ENCODE measurements at regions not wholly inside any gene's neighbourhood (a gene's known extent, or its start where the extent isn't known, plus 50 kb on each side); places are given as distances from the start of the nearest gene placed in this dataset.

DNA sequence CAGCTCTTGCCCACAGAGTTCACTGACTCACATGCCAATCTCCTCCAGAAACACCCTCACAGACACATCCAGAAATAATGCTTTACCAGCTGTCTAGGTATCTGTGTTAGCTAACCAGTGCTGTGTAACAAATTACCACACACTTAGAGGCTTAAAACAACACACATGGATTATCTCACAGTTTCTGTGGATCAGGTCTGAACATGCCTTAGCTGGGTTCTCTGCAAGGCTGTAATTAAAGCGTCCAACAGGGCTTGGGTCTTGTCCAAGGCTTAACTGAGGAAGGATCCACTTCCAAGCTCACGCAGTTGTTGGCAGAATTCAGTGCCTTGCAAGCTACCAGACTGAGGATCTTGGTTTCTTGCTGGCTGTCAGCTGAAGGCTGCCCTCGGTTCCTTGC, 92.5 kb upstream of the RGS4 start:
- Histone ChIP-seq H3K27ac (no peak overlapping the region), H3K36me3 (replicated peaks) (no peaks in the 10 kb centered on the region), H3K4me3 (ENCODE audit: low read depth, low read length) (no peak overlapping the region), H3K27me3 (replicated peaks) (no peaks in the 10 kb centered on the region)
- TF ChIP-seq, protein P1, sequence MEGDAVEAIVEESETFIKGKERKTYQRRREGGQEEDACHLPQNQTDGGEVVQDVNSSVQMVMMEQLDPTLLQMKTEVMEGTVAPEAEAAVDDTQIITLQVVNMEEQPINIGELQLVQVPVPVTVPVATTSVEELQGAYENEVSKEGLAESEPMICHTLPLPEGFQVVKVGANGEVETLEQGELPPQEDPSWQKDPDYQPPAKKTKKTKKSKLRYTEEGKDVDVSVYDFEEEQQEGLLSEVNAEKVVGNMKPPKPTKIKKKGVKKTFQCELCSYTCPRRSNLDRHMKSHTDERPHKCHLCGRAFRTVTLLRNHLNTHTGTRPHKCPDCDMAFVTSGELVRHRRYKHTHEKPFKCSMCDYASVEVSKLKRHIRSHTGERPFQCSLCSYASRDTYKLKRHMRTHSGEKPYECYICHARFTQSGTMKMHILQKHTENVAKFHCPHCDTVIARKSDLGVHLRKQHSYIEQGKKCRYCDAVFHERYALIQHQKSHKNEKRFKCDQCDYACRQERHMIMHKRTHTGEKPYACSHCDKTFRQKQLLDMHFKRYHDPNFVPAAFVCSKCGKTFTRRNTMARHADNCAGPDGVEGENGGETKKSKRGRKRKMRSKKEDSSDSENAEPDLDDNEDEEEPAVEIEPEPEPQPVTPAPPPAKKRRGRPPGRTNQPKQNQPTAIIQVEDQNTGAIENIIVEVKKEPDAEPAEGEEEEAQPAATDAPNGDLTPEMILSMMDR (IDR thresholded peaks at IDR 0.05; ENCODE audit: low read depth, low read length, missing control alignments): no peak
- DNase-seq: no peak
- in situ Hi-C loops (cut with HindIII; ENCODE audit: low pct_ligation_motif_present, low sequenced_read_pairs): no loop called here

DNA sequence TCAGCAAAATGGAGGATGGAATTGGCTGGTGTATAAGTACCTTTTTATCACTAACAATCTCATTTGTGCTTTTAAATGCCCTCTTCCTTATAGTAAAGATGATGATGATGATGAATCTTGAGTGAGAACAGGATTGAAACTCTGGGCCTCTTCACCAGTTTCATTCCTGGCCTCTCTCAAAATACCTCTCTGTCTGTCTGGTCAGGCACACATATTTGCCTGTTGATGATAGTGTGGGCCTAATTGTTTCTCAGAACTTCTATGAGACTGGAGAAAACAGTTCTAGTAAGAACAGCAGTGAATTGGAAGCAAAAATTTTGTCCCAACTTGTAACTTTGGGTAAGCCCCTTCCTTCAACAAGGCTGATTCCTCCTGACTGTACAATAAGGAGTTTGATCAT, 94.4 kb upstream of the RGS4 start:
- TF ChIP-seq, protein P1 (IDR thresholded peaks at IDR 0.05; ENCODE audit: low read depth, low read length, missing control alignments): no peak
- in situ Hi-C loops (cut with HindIII; ENCODE audit: low pct_ligation_motif_present, low sequenced_read_pairs): no loop called here
- no peak overlapping the region for H3K27ac ChIP-seq

DNA sequence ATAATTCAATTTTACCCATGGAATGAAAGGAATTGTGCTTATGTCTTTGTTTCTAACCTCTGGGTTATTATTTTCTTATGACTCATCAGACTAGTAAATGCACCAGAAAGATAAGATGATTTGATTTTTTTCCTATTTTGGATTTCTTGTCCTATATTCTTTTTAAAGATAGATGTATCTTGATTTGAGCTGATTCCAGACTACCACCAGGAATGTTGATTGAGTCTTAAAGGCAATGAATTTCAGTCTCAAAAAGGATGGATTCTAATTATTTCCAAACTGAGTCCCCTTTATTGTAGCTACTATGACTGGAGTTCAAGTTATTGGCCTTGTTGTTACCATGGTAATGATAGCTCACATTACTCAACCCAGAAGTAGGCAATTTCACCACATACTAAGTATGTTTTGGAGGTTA, 95.8 kb upstream of the RGS4 start:
- Histone ChIP-seq H3K27ac (peak overlapping the region; percentile 88), H3K36me3 (replicated peaks) (no peaks in the 10 kb centered on the region), H3K4me3 (ENCODE audit: low read depth, low read length) (no peak overlapping the region), H3K27me3 (replicated peaks) (no peaks in the 10 kb centered on the region)
- TF ChIP-seq, protein P1 (IDR thresholded peaks at IDR 0.05; ENCODE audit: low read depth, low read length, missing control alignments): no peak
- in situ Hi-C loops (cut with HindIII; ENCODE audit: low pct_ligation_motif_present, low sequenced_read_pairs): no loop called here
- DNase-seq: peak; percentile 73

More for the DNA sequence above, 94.4 kb upstream of the RGS4 start:
- no peak for DNase-seq
- no peaks in the 10 kb centered on the region for H3K27me3 ChIP-seq (replicated peaks)
- H3K36me3 ChIP-seq (replicated peaks): no peaks in the 10 kb centered on the region
- no peak overlapping the region for H3K4me3 ChIP-seq (ENCODE audit: low read depth, low read length)

DNA sequence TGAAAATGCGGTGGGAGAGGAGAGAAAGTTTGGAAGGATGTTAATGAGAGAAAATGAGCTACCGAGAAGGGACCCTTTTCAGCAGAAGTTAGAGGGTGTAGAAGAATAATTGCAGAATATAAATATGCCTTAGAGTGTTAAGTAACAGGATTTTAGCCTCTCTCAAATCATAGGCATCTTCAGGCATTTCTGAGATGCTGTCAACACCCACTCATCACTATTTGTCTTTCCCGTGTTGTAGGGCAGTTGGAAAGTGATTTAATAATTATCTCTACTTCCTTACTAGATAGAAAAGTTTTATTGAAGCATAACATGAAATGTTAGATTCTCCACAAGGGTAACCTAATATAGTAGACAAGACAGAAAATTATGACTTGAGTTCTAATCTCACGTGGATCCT, 96.4 kb upstream of the RGS4 start:
- TF ChIP-seq, protein P1 (IDR thresholded peaks at IDR 0.05; ENCODE audit: low read depth, low read length, missing control alignments): no peak
- in situ Hi-C loops (cut with HindIII; ENCODE audit: low pct_ligation_motif_present, low sequenced_read_pairs): no loop called here
- H3K36me3 ChIP-seq (replicated peaks): no peaks in the 10 kb centered on the region
- no peak overlapping the region for H3K4me3 ChIP-seq (ENCODE audit: low read depth, low read length)
- H3K27ac ChIP-seq: peak overlapping the region; percentile 88
- H3K27me3 ChIP-seq (replicated peaks): no peaks in the 10 kb centered on the region
- no peak for DNase-seq

DNA sequence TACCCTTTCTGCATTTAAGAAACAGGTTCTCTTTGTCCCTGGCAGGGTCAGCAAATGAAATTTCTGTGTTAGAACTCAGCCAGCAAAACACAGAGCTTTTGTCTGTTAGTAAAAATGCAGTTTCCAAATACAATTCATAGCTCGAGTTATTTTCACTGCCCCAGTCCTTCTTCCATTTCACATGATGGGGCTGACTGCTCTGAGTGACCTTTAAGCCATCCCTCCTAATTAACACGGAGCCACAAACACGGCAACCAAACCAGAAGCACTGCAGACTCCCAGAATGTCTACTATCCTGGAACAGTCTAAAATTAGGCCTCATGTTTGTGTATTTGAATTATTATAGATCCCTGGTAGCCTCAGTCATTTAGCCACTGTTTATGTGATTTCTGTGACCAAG, 99.1 kb upstream of the RGS4 start:
- no peak for DNase-seq
- in situ Hi-C loops (cut with HindIII; ENCODE audit: low pct_ligation_motif_present, low sequenced_read_pairs): no loop called here
- no peak overlapping the region for H3K4me3 ChIP-seq (ENCODE audit: low read depth, low read length)
- TF ChIP-seq, protein P1 (IDR thresholded peaks at IDR 0.05; ENCODE audit: low read depth, low read length, missing control alignments): no peak
- no peaks in the 10 kb centered on the region for H3K27me3 ChIP-seq (replicated peaks)
- no peaks in the 10 kb centered on the region for H3K36me3 ChIP-seq (replicated peaks)
- H3K27ac ChIP-seq: no peak overlapping the region

DNA sequence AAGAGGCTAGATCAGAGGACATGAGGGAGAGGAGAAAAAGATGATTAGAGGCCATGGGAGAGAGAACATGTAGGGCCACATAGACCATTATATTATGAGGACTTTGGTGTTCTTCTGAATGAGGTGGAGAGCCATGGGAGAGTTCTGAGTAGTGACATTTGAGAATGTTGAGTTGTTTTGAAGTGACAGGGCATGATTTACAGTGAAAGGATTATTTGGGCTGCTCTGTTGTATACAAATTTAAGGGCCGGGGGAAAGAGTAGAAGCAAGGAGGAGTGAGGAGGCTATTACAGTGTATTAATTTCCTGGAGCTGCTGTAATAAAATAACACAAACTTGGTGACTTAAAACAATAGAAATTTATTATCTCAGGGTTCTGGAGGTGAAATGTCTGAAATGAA, 102.5 kb upstream of the RGS4 start:
- in situ Hi-C loops (cut with HindIII; ENCODE audit: low pct_ligation_motif_present, low sequenced_read_pairs): no loop called here
- TF ChIP-seq, protein P1 (IDR thresholded peaks at IDR 0.05; ENCODE audit: low read depth, low read length, missing control alignments): no peak
- no peak overlapping the region for H3K4me3 ChIP-seq (ENCODE audit: low read depth, low read length)

More for the DNA sequence above, 102.5 kb upstream of the RGS4 start:
- no peaks in the 10 kb centered on the region for H3K27me3 ChIP-seq (replicated peaks)
- H3K36me3 ChIP-seq (replicated peaks): no peaks in the 10 kb centered on the region
- no peak for DNase-seq
- no peak overlapping the region for H3K27ac ChIP-seq

Data from brain microvascular endothelial cell (primary cell).